ENCODE measurements at regions not wholly inside any gene's neighbourhood (a gene's known extent, or its start where the extent isn't known, plus 50 kb on each side); places are given as distances from the start of the nearest gene placed in this dataset.

DNA sequence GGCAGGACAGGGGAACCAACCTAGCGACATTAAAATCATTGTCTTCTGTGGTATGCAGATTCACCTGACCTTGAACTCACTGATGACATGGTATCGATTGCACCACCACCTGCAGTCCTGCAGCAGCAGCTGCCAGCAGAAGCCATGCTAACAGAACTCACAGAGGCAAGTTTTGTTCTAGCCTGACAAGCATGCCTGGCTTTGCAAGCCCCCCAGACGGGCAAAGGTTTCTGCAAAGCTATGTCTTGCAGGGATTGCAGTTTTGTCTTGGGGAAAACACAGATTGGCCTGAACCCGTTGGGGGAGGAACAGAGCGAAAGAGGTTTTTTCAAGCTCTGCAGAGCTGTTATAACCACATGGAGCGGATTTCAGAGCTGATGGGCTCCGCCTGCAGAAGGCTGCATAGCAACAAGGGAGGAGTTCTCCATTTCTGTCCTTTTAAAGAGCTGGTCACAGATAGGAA is 221.0 kb downstream of the HIPK3 start:
- Histone ChIP-seq H2AFZ (ENCODE audit: low read depth, low read length, severe bottlenecking) (no peak overlapping the region), H3K27me3 (ENCODE audit: low read length) (no peaks in the 10 kb centered on the region), H3K36me3 (ENCODE audit: low read length) (no peaks in the 10 kb centered on the region), H3K4me2 (ENCODE audit: low read depth, low read length, poor library complexity, severe bottlenecking) (no peak overlapping the region), H3K79me2 (ENCODE audit: insufficient read depth, low read length) (no peaks in the 10 kb centered on the region), H3K4me3 (ENCODE audit: insufficient read depth, low read length, poor library complexity, severe bottlenecking) (no peak overlapping the region), H3K27ac (ENCODE audit: low read depth, low read length) (no peak overlapping the region), H3K9me3 (ENCODE audit: insufficient read depth, low read length) (no peaks in the 10 kb centered on the region), H3F3A (ENCODE audit: insufficient read depth) (no peaks in the 10 kb centered on the region), H3K9ac (ENCODE audit: low read length) (no peak overlapping the region), H3K9me2 (replicated peaks; ENCODE audit: insufficient read depth, low read length) (no peaks in the 10 kb centered on the region), H4K20me1 (ENCODE audit: low read depth, low read length) (no peaks in the 10 kb centered on the region)
- TF ChIP-seq EZH2phosphoT487 (conservative IDR thresholded peaks at IDR 0.05; ENCODE audit: low read length): no peak
- TF ChIP-seq, protein P1, sequence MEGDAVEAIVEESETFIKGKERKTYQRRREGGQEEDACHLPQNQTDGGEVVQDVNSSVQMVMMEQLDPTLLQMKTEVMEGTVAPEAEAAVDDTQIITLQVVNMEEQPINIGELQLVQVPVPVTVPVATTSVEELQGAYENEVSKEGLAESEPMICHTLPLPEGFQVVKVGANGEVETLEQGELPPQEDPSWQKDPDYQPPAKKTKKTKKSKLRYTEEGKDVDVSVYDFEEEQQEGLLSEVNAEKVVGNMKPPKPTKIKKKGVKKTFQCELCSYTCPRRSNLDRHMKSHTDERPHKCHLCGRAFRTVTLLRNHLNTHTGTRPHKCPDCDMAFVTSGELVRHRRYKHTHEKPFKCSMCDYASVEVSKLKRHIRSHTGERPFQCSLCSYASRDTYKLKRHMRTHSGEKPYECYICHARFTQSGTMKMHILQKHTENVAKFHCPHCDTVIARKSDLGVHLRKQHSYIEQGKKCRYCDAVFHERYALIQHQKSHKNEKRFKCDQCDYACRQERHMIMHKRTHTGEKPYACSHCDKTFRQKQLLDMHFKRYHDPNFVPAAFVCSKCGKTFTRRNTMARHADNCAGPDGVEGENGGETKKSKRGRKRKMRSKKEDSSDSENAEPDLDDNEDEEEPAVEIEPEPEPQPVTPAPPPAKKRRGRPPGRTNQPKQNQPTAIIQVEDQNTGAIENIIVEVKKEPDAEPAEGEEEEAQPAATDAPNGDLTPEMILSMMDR (IDR thresholded peaks at IDR 0.05; ENCODE audit: insufficient read depth, low read length, poor library complexity, severe bottlenecking): no peak

DNA sequence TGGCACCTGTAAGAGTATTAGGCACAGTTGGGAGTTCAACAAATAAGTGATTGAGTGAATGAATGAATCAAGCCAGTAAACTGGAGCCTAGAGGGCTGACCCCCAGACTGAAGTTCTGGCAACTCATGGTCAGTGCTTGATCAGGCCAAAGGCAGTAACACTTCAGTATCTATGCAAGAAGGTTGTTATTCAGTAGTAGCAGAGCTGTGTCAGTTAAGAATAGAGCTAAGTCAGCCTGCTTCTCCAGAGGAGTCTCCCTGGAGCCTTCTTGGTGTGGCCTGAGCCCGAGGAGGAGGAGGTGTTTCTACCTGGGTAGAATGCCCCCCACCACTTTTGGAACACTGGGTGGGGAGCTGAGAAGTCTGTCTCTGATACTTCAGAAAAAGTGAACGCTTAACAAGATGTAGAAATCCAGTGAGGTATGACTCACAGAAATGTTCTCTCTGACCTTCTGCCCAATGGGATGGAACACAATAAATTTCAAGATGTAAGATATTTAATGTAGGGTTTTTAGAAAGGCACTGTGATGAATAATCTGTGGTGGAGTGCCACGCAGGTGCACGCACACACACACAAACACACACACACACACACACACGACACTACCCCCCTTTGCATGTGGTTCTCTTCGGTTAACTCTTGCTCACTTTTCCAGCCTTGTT is 219.9 kb downstream of the HIPK3 start:
- Histone ChIP-seq H3K36me3 (ENCODE audit: low read length) (no peaks in the 10 kb centered on the region), H3K9me3 (ENCODE audit: insufficient read depth, low read length) (no peaks in the 10 kb centered on the region), H3K4me3 (ENCODE audit: insufficient read depth, low read length, poor library complexity, severe bottlenecking) (no peak overlapping the region), H3K79me2 (ENCODE audit: insufficient read depth, low read length) (no peaks in the 10 kb centered on the region), H2AFZ (ENCODE audit: low read depth, low read length, severe bottlenecking) (no peak overlapping the region), H3K9me2 (replicated peaks; ENCODE audit: insufficient read depth, low read length) (no peaks in the 10 kb centered on the region), H3K4me2 (ENCODE audit: low read depth, low read length, poor library complexity, severe bottlenecking) (no peak overlapping the region), H3F3A (ENCODE audit: insufficient read depth) (no peaks in the 10 kb centered on the region), H3K27me3 (ENCODE audit: low read length) (no peaks in the 10 kb centered on the region), H4K20me1 (ENCODE audit: low read depth, low read length) (no peaks in the 10 kb centered on the region), H3K9ac (ENCODE audit: low read length) (no peak overlapping the region), H3K27ac (ENCODE audit: low read depth, low read length) (no peak overlapping the region)
- no peak for TF ChIP-seq EZH2phosphoT487 (conservative IDR thresholded peaks at IDR 0.05; ENCODE audit: low read length)
- TF ChIP-seq, protein P1 (IDR thresholded peaks at IDR 0.05; ENCODE audit: insufficient read depth, low read length, poor library complexity, severe bottlenecking): no peak

DNA sequence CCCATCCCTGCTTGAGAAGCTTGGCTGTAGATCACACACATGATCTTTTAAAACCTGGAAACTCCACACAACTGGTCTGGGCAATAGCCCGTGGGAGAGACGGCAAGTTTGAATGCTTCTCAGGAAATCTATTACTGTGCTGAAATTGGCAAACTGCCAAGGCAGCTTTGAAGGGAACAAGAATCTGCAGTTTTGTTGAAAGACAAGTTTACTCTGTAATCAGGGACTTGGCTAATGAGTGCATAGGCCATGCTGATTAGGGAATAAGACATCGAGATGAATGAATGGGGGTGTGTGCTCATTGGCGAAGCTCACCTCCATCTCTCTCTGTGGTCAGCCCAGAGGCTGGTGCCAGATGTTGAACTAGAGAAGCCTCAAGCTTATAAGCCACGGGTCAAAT is 218.8 kb downstream of the HIPK3 start:
- Histone ChIP-seq H2AFZ (ENCODE audit: low read depth, low read length, severe bottlenecking) (no peak overlapping the region), H3K9me2 (replicated peaks; ENCODE audit: insufficient read depth, low read length) (no peaks in the 10 kb centered on the region), H3K79me2 (ENCODE audit: insufficient read depth, low read length) (no peaks in the 10 kb centered on the region), H3K36me3 (ENCODE audit: low read length) (no peaks in the 10 kb centered on the region), H3K27me3 (ENCODE audit: low read length) (no peaks in the 10 kb centered on the region), H3K9me3 (ENCODE audit: insufficient read depth, low read length) (no peaks in the 10 kb centered on the region), H3K27ac (ENCODE audit: low read depth, low read length) (no peak overlapping the region), H3K4me3 (ENCODE audit: insufficient read depth, low read length, poor library complexity, severe bottlenecking) (no peak overlapping the region), H3K4me2 (ENCODE audit: low read depth, low read length, poor library complexity, severe bottlenecking) (no peak overlapping the region), H3K9ac (ENCODE audit: low read length) (no peak overlapping the region), H3F3A (ENCODE audit: insufficient read depth) (no peaks in the 10 kb centered on the region), H4K20me1 (ENCODE audit: low read depth, low read length) (no peaks in the 10 kb centered on the region)
- no peak for TF ChIP-seq EZH2phosphoT487 (conservative IDR thresholded peaks at IDR 0.05; ENCODE audit: low read length)
- TF ChIP-seq, protein P1 (IDR thresholded peaks at IDR 0.05; ENCODE audit: insufficient read depth, low read length, poor library complexity, severe bottlenecking): no peak
